Colonic mucosa (tissue), 4 donors: ENCODE measurements at regions not wholly inside any gene's neighbourhood (a gene's known extent, or its start where the extent isn't known, plus 50 kb on each side); places are given as distances from the start of the nearest gene placed in this dataset.

Source experiments
- DNase-seq: peaks from one replicate; pipeline ENCODE4 v3.0.0-alpha.2; 2020
- H3K27ac ChIP-seq: fragments of 200-600 bp; one replicate; pipeline ENCODE4 v1.8.0; 2021
- H3K27me3 ChIP-seq: fragments of 200-600 bp; one replicate; pipeline ENCODE4 v1.8.0; 2021
- H3K36me3 ChIP-seq: fragments of 200-600 bp; one replicate; pipeline ENCODE4 v1.8.0; 2021
- H3K4me1 ChIP-seq: fragments of 200-600 bp; one replicate; pipeline ENCODE4 v1.8.0; 2021; ENCODE audit warnings: mild to moderate bottlenecking
- H3K4me3 ChIP-seq: fragments of 200-600 bp; one replicate; pipeline ENCODE4 v1.8.0; 2021
- H3K9ac ChIP-seq, 2 donors: one replicate each; pipeline ENCODE4 v1.7.0; 2013; ENCODE audit warnings: control low read depth in 2 of 2, low read depth in 2 of 2, low read length in 2 of 2
- H3K9me3 ChIP-seq: fragments of 200-600 bp; one replicate; pipeline ENCODE4 v1.8.0; 2021
- CTCF ChIP-seq: fragments of 200-600 bp; IDR thresholded peaks from one replicate; pipeline ENCODE4 v1.8.0; 2022; ENCODE audit warnings: antibody characterized with exemption, mild to moderate bottlenecking
- intact Hi-C: fragments of 100-400 bp; cut with DNase I; formaldehyde crosslinking; loops from one replicate; pipeline ENCODE4 v1.14.1; 2022
- donor health status: healthy.
- donor health status: DM: no; HTN: no; CAD: no.
- donor health status: DM: no; HTN: no; CAD: no.

- no peak for TF ChIP-seq CTCF
- intact Hi-C loops: no loop called here
- no peaks in the 10 kb centered on the region for H3K4me1 ChIP-seq
- no peaks in the 10 kb centered on the region for H3K27me3 ChIP-seq
- H3K9ac ChIP-seq: no peak overlapping the region
- H3K27ac ChIP-seq: no peak overlapping the region
- no peaks in the 10 kb centered on the region for H3K36me3 ChIP-seq
- no peak overlapping the region for H3K4me3 ChIP-seq
- H3K9me3 ChIP-seq: no peaks in the 10 kb centered on the region
- DNase-seq: no peak
Measured at GRCh38 chr6:102619585-102619984, 1226.1 kb downstream of the GRIK2 start.

GRCh38 chr6:102582569-102582968, 1189.1 kb downstream of the GRIK2 start:
- Histone ChIP-seq H3K27me3 (no peaks in the 10 kb centered on the region), H3K9ac (no peak overlapping the region), H3K27ac (no peak overlapping the region), H3K9me3 (no peaks in the 10 kb centered on the region), H3K4me1 (no peaks in the 10 kb centered on the region), H3K4me3 (no peak overlapping the region), H3K36me3 (no peaks in the 10 kb centered on the region)
- intact Hi-C loops: no loop called here
- DNase-seq: no peak
- no peak for TF ChIP-seq CTCF

- TF ChIP-seq CTCF: no peak
- Histone ChIP-seq H3K27me3 (no peaks in the 10 kb centered on the region), H3K9ac (no peak overlapping the region), H3K36me3 (no peaks in the 10 kb centered on the region), H3K4me1 (no peaks in the 10 kb centered on the region), H3K27ac (no peak overlapping the region), H3K9me3 (no peaks in the 10 kb centered on the region), H3K4me3 (no peak overlapping the region)
- no peak for DNase-seq
- intact Hi-C loops: no loop called here
Measured at GRCh38 chr6:102581378-102582124, 1188.0 kb downstream of the GRIK2 start.

GRCh38 chr6:102571236-102571908, 1177.9 kb downstream of the GRIK2 start:
- Histone ChIP-seq H3K4me3 (no peak overlapping the region), H3K9me3 (no peaks in the 10 kb centered on the region), H3K27ac (no peak overlapping the region), H3K4me1 (no peaks in the 10 kb centered on the region), H3K27me3 (no peaks in the 10 kb centered on the region), H3K36me3 (no peaks in the 10 kb centered on the region), H3K9ac (no peak overlapping the region)
- TF ChIP-seq CTCF: no peak
- intact Hi-C loops: no loop called here
- no peak for DNase-seq

GRCh38 chr6:102562713-102563112, 1169.2 kb downstream of the GRIK2 start:
- H3K27ac ChIP-seq: no peak overlapping the region
- H3K4me3 ChIP-seq: no peak overlapping the region
- no peaks in the 10 kb centered on the region for H3K36me3 ChIP-seq
- no peaks in the 10 kb centered on the region for H3K4me1 ChIP-seq
- H3K9me3 ChIP-seq: no peaks in the 10 kb centered on the region
- no peak for TF ChIP-seq CTCF
- no peak overlapping the region for H3K9ac ChIP-seq
- intact Hi-C loops: no loop called here
- DNase-seq: no peak
- no peaks in the 10 kb centered on the region for H3K27me3 ChIP-seq
